Naive thymus-derived CD4-positive, alpha-beta T cell (primary cell): ENCODE measurements at regions not wholly inside any gene's neighbourhood (a gene's known extent, or its start where the extent isn't known, plus 50 kb on each side); places are given as distances from the start of the nearest gene placed in this dataset.

Experiments
- ATAC-seq: fragments of 150-1000 bp; cut with Tn5 transposase; 2 replicates; pipeline ENCODE4 v1.10.0; 2021; ENCODE audit warnings: mild to moderate bottlenecking, moderate library complexity
- CTCF ChIA-PET: fragments of 350-600 bp; sonication (Branson Sonifier 250); formaldehyde crosslinking; loops from one replicate; lab custom pipeline; 2021; ENCODE audit warnings: antibody characterized with exemption; lab: Charles Lee
- POLR2A ChIA-PET: fragments of 350-600 bp; sonication (Branson Sonifier 250); formaldehyde crosslinking; loops from one replicate; lab custom pipeline; 2021; ENCODE audit warnings: antibody characterized with exemption, inconsistent platforms; lab: Charles Lee
- DNase-seq, 9 donors: peaks; one replicate each; pipeline versions ENCODE4 v3.0.0 to v3.0.0-alpha.2; 2020 to 2022; ENCODE audit warnings: mixed read lengths in 1 of 9
- H3K27ac ChIP-seq: one replicate; pipeline ENCODE4 v1.7.0; 2013; ENCODE audit warnings: mild to moderate bottlenecking, low read depth, low read length, moderate library complexity
- H3K27me3 ChIP-seq, 2 donors: one replicate each; pipeline ENCODE4 v1.7.0; 2013; ENCODE audit warnings: low read length in 2 of 2, mild to moderate bottlenecking in 2 of 2, moderate library complexity in 2 of 2; ENCODE audit not compliant: control insufficient read depth in 2 of 2, insufficient read depth in 2 of 2
- H3K36me3 ChIP-seq, 3 experiments: 1 replicate in 2 of 3; 2 replicates in 1 of 3; pipeline ENCODE4 v1.7.0; 2013; ENCODE audit warnings: low read length in 3 of 3, mild to moderate bottlenecking in 3 of 3, moderate library complexity in 1 of 3; ENCODE audit not compliant: insufficient read depth in 3 of 3, control insufficient read depth in 2 of 3
- H3K4me1 ChIP-seq, 2 donors: one replicate each; pipeline ENCODE4 v1.7.0; 2013; ENCODE audit warnings: low read length in 2 of 2, mild to moderate bottlenecking in 2 of 2, moderate library complexity in 1 of 2; ENCODE audit not compliant: control insufficient read depth in 2 of 2, insufficient read depth in 2 of 2
- H3K4me3 ChIP-seq: 2 replicates; pipeline ENCODE4 v1.7.0; 2013; ENCODE audit warnings: mild to moderate bottlenecking, low read length
- H3K9me3 ChIP-seq, 3 experiments: 1 replicate in 2 of 3; 2 replicates in 1 of 3; pipeline ENCODE4 v1.7.0; 2013; ENCODE audit warnings: low read length in 3 of 3; ENCODE audit not compliant: control insufficient read depth in 2 of 3
- H3K27ac Mint-ChIP-seq, 9 donors: one replicate each; pipeline ENCODE4 v1.8.0; 2020 to 2022; ENCODE audit warnings: mixed read lengths in 9 of 9, mild to moderate bottlenecking in 8 of 9, moderate library complexity in 5 of 9, inconsistent platforms in 2 of 9
- H3K27me3 Mint-ChIP-seq, 5 donors: one replicate each; pipeline ENCODE4 v1.8.0; 2021 to 2022; ENCODE audit warnings: mixed read lengths in 5 of 5, mild to moderate bottlenecking in 1 of 5
- H3K36me3 Mint-ChIP-seq, 5 donors: one replicate each; pipeline ENCODE4 v1.8.0; 2020 to 2022; ENCODE audit warnings: mixed read lengths in 5 of 5, mild to moderate bottlenecking in 3 of 5, inconsistent platforms in 1 of 5
- H3K4me1 Mint-ChIP-seq, 7 donors: one replicate each; pipeline ENCODE4 v1.8.0; 2020 to 2022; ENCODE audit warnings: mixed read lengths in 7 of 7, mild to moderate bottlenecking in 3 of 7, inconsistent platforms in 1 of 7
- H3K4me3 Mint-ChIP-seq, 10 donors: one replicate each; pipeline ENCODE4 v1.8.0; 2020 to 2022; ENCODE audit warnings: mild to moderate bottlenecking in 10 of 10, mixed read lengths in 10 of 10, moderate library complexity in 6 of 10, inconsistent platforms in 2 of 10
- H3K9me3 Mint-ChIP-seq, 11 donors: one replicate each; pipeline ENCODE4 v1.8.0; 2020 to 2022; ENCODE audit warnings: mixed read lengths in 11 of 11, mild to moderate bottlenecking in 4 of 11, inconsistent platforms in 1 of 11, moderate library complexity in 1 of 11
- intact Hi-C, 2 donors: fragments of 100-400 bp; cut with micrococcal nuclease; formaldehyde crosslinking; loops; one replicate each; pipeline ENCODE4 v1.15.1; 2023

- Mint-ChIP-seq H3K4me3 (peak overlapping the region; percentile 62 to 88 (median 80)), H3K27ac (peak overlapping the region; percentile 48 to 91 (median 78)), H3K36me3 (no peaks in the 10 kb centered on the region), H3K9me3 (no peaks in the 10 kb centered on the region), H3K27me3 (no peaks in the 10 kb centered on the region), H3K4me1 (peaks cover 0 to 6% (median 3%) of the 10 kb centered on the region in 7 donors)
- Histone ChIP-seq H3K27ac (peak overlapping the region; percentile 41), H3K4me1 (no peaks in the 10 kb centered on the region), H3K4me3 (no peak overlapping the region), H3K36me3 (no peaks in the 10 kb centered on the region), H3K9me3 (no peaks in the 10 kb centered on the region), H3K27me3 (no peaks in the 10 kb centered on the region)
- intact Hi-C loops = loop anchor here in 1 of 2 donors (1.0 kb wide), 2 partner anchors 10 to 33 kb away; no protein-coding TSS in a partner anchor
- ChIA-PET CTCF (no interaction called here), POLR2A (interaction anchor here (0.7 to 1.2 kb wide), 2 partner anchors 26 to 357 kb away, joined by 3 to 5 read pairs; no protein-coding TSS in a partner anchor)
- DNase-seq = peak in 5 of 9 donors; percentile 1 to 31 (median 11)
- ATAC-seq = no peak
Measured at GRCh38 chr14:22168092-22168955, 420.7 kb downstream of the DAD1 start.

- DNase-seq (no peak), ATAC-seq (no peak)
- H3K36me3 ChIP-seq = no peaks in the 10 kb centered on the region
- H3K9me3 Mint-ChIP-seq = no peaks in the 10 kb centered on the region
- H3K27ac ChIP-seq = no peak overlapping the region
- ChIA-PET CTCF (interaction anchor here (1.0 kb wide), 1 partner anchor 37 kb away, joined by 3 read pairs; no protein-coding TSS in a partner anchor), POLR2A (interaction anchor here (1.4 kb wide), 1 partner anchor 11 kb away, joined by 3 read pairs; no protein-coding TSS in a partner anchor)
- H3K4me1 ChIP-seq = no peaks in the 10 kb centered on the region
- H3K27ac Mint-ChIP-seq = peak overlapping the region in 4 of 9 donors; percentile 49 to 65 (median 62)
- H3K27me3 ChIP-seq = no peaks in the 10 kb centered on the region
- H3K9me3 ChIP-seq = no peaks in the 10 kb centered on the region
- H3K4me3 Mint-ChIP-seq = peak overlapping the region in 1 of 10 donors; percentile 51
- H3K36me3 Mint-ChIP-seq = no peaks in the 10 kb centered on the region
- intact Hi-C loops = loop anchor here (5.0 kb wide), 3 partner anchors 42 to 393 kb away; no protein-coding TSS in a partner anchor
- H3K27me3 Mint-ChIP-seq = peaks cover 0 to 4% (median 0%) of the 10 kb centered on the region in 5 donors
- H3K4me1 Mint-ChIP-seq = peaks cover 0 to 19% (median 7%) of the 10 kb centered on the region in 7 donors
- H3K4me3 ChIP-seq = no peak overlapping the region
Measured at GRCh38 chr14:22164616-22165015, 424.4 kb downstream of the DAD1 start.

- Mint-ChIP-seq H3K27me3 (peaks cover 0 to 4% (median 0%) of the 10 kb centered on the region in 5 donors), H3K36me3 (no peaks in the 10 kb centered on the region), H3K27ac (peak overlapping the region; percentile 29 to 91 (median 81)), H3K4me3 (peak overlapping the region; percentile 47 to 92 (median 88)), H3K9me3 (no peaks in the 10 kb centered on the region), H3K4me1 (peaks cover 0 to 25% (median 20%) of the 10 kb centered on the region in 7 donors)
- CTCF ChIA-PET = interaction anchor here (0.5 to 1.0 kb wide), 2 partner anchors 394 to 461 kb away, joined by 3 read pairs; no protein-coding TSS in a partner anchor
- H3K27ac ChIP-seq = no peak overlapping the region
- peak; percentile 46 for ATAC-seq
- intact Hi-C loops = loop anchor here (1.0 to 5.0 kb wide), 5 partner anchors 41 to 407 kb away; no protein-coding TSS in a partner anchor
- no peaks in the 10 kb centered on the region for H3K27me3 ChIP-seq
- peak overlapping the region; percentile 20 for H3K4me3 ChIP-seq
- peak in 4 of 9 donors; percentile 0 to 31 (median 23) for DNase-seq
- no peaks in the 10 kb centered on the region for H3K9me3 ChIP-seq
- POLR2A ChIA-PET = interaction anchor here (0.6 to 1.4 kb wide), 4 partner anchors 10 to 393 kb away, joined by 3 to 6 read pairs (median 4); no protein-coding TSS in a partner anchor
- no peaks in the 10 kb centered on the region for H3K36me3 ChIP-seq
- no peaks in the 10 kb centered on the region for H3K4me1 ChIP-seq
Measured at GRCh38 chr14:22163051-22163450, 426.0 kb downstream of the DAD1 start.

- Mint-ChIP-seq H3K27me3 (peaks cover 0 to 4% (median 0%) of the 10 kb centered on the region in 5 donors), H3K36me3 (no peaks in the 10 kb centered on the region), H3K4me3 (no peak overlapping the region), H3K9me3 (no peaks in the 10 kb centered on the region), H3K27ac (peak overlapping the region in 2 of 9 donors; percentile 13 to 46), H3K4me1 (peaks cover 0 to 25% (median 20%) of the 10 kb centered on the region in 7 donors)
- Histone ChIP-seq H3K36me3 (no peaks in the 10 kb centered on the region), H3K27ac (no peak overlapping the region), H3K4me3 (no peak overlapping the region), H3K27me3 (no peaks in the 10 kb centered on the region), H3K4me1 (no peaks in the 10 kb centered on the region), H3K9me3 (no peaks in the 10 kb centered on the region)
- ChIA-PET CTCF (no interaction called here), POLR2A (no interaction called here)
- no peak for ATAC-seq
- no peak for DNase-seq
- intact Hi-C loops = loop anchor here (5.0 kb wide), 3 partner anchors 38 to 397 kb away; no protein-coding TSS in a partner anchor
Measured at GRCh38 chr14:22159957-22160356, 429.1 kb downstream of the DAD1 start.

- peaks cover 0 to 4% (median 0%) of the 10 kb centered on the region in 5 donors for H3K27me3 Mint-ChIP-seq
- intact Hi-C loops = no loop called here
- no peaks in the 10 kb centered on the region for H3K27me3 ChIP-seq
- peak overlapping the region in 5 of 10 donors; percentile 4 to 49 (median 21) for H3K4me3 Mint-ChIP-seq
- no peak for DNase-seq
- no peaks in the 10 kb centered on the region for H3K9me3 ChIP-seq
- no peaks in the 10 kb centered on the region for H3K36me3 Mint-ChIP-seq
- H3K9me3 Mint-ChIP-seq = no peaks in the 10 kb centered on the region
- CTCF ChIA-PET = no interaction called here
- POLR2A ChIA-PET = no interaction called here
- no peak overlapping the region for H3K27ac ChIP-seq
- ATAC-seq = no peak
- no peak overlapping the region for H3K4me3 ChIP-seq
- peak overlapping the region in 1 of 9 donors; percentile 17 for H3K27ac Mint-ChIP-seq
- H3K4me1 Mint-ChIP-seq = peaks cover 0 to 25% (median 20%) of the 10 kb centered on the region in 7 donors
- H3K36me3 ChIP-seq = no peaks in the 10 kb centered on the region
- no peaks in the 10 kb centered on the region for H3K4me1 ChIP-seq
Measured at GRCh38 chr14:22159099-22159498, 429.9 kb downstream of the DAD1 start.

- Mint-ChIP-seq H3K36me3 (no peaks in the 10 kb centered on the region), H3K27me3 (peaks cover 0 to 4% (median 0%) of the 10 kb centered on the region in 5 donors), H3K27ac (no peak overlapping the region), H3K4me3 (no peak overlapping the region), H3K4me1 (peaks cover 0 to 25% (median 16%) of the 10 kb centered on the region in 7 donors), H3K9me3 (no peaks in the 10 kb centered on the region)
- POLR2A ChIA-PET = no interaction called here
- DNase-seq (no peak), ATAC-seq (no peak)
- Histone ChIP-seq H3K36me3 (no peaks in the 10 kb centered on the region), H3K27me3 (no peaks in the 10 kb centered on the region), H3K27ac (no peak overlapping the region), H3K4me3 (no peak overlapping the region), H3K4me1 (no peaks in the 10 kb centered on the region), H3K9me3 (no peaks in the 10 kb centered on the region)
- CTCF ChIA-PET = no interaction called here
- intact Hi-C loops = no loop called here
Measured at GRCh38 chr14:22158560-22158959, 430.5 kb downstream of the DAD1 start.
